Hepatocyte (in vitro differentiated cells): ENCODE measurements at regions not wholly inside any gene's neighbourhood (a gene's known extent, or its start where the extent isn't known, plus 50 kb on each side); places are given as distances from the start of the nearest gene placed in this dataset.

ENCODE experiments used
- DNase-seq: peaks from one replicate; pipeline ENCODE4 v3.0.0-alpha.2; 2016; ENCODE audit warnings: low spot score
- H2AFZ ChIP-seq: fragments of 200-600 bp; sonication (generic); 2 replicates; pipeline ENCODE4 v1.6.0; 2016; ENCODE audit warnings: antibody characterized with exemption, mild to moderate bottlenecking
- H3K27ac ChIP-seq: fragments of 200-600 bp; sonication (generic); 2 replicates; pipeline ENCODE4 v1.5.1; 2016; ENCODE audit warnings: mild to moderate bottlenecking
- H3K27me3 ChIP-seq: fragments of 200-600 bp; sonication (generic); 2 replicates; pipeline ENCODE4 v1.6.1; 2016
- H3K36me3 ChIP-seq: fragments of 200-600 bp; sonication (generic); replicated peaks from 2 replicates; pipeline ENCODE4 v1.5.1; 2016; ENCODE audit warnings: low read depth; ENCODE audit not compliant: insufficient read depth
- H3K4me1 ChIP-seq: fragments of 200-600 bp; sonication (generic); 2 replicates; pipeline ENCODE4 v1.5.1; 2016; ENCODE audit warnings: mild to moderate bottlenecking, moderate library complexity; ENCODE audit not compliant: insufficient read depth
- H3K4me2 ChIP-seq: fragments of 200-600 bp; sonication (generic); 2 replicates; pipeline ENCODE4 v1.6.0; 2016
- H3K4me3 ChIP-seq: fragments of 200-600 bp; sonication (generic); 2 replicates; pipeline ENCODE4 v1.5.1; 2016; ENCODE audit warnings: mild to moderate bottlenecking
- H3K79me2 ChIP-seq: fragments of 200-600 bp; sonication (generic); 2 replicates; pipeline ENCODE4 v1.6.0; 2017; ENCODE audit warnings: mild to moderate bottlenecking
- H3K9me2 ChIP-seq: fragments of 200-600 bp; sonication (generic); replicated peaks from 2 replicates; pipeline ENCODE4 v1.6.0; 2017; ENCODE audit warnings: mild to moderate bottlenecking; ENCODE audit not compliant: insufficient read depth
- H3K9me3 ChIP-seq: fragments of 200-600 bp; sonication (generic); 2 replicates; pipeline ENCODE4 v1.5.1; 2016; ENCODE audit warnings: low read depth, mild to moderate bottlenecking
- H4K20me1 ChIP-seq: fragments of 200-600 bp; sonication (generic); 2 replicates; pipeline ENCODE4 v1.6.0; 2016; ENCODE audit warnings: mild to moderate bottlenecking; ENCODE audit not compliant: insufficient read depth, poor library complexity, severe bottlenecking
- CTCF ChIP-seq: fragments of 200-600 bp; sonication (generic); IDR thresholded peaks from 2 replicates; pipeline ENCODE4 v1.5.1; 2016; ENCODE audit warnings: antibody characterized with exemption, mild to moderate bottlenecking; ENCODE audit not compliant: poor library complexity
- EZH2 ChIP-seq: fragments of 200-600 bp; sonication (generic); IDR thresholded peaks from 2 replicates; pipeline ENCODE4 v1.6.1; 2016; ENCODE audit warnings: antibody characterized with exemption, mild to moderate bottlenecking, borderline replicate concordance
- EZH2phosphoT487 ChIP-seq: fragments of 200-600 bp; sonication (generic); IDR thresholded peaks from one replicate; pipeline ENCODE4 v1.6.1; 2018; ENCODE audit warnings: antibody characterized with exemption, mild to moderate bottlenecking, low read depth, moderate library complexity; ENCODE audit not compliant: unreplicated experiment, severe bottlenecking
- WGBS: methylation state at CpG from one replicate; pipeline ENCODE4 v1.1.6; 2016; ENCODE audit warnings: low lambda C conversion rate; ENCODE audit errors: missing lambda C conversion rate; 5-methylcytosine and 5-hydroxymethylcytosine counted together

- no peak overlapping the region for H3K27ac ChIP-seq
- H3K4me3 ChIP-seq, result no peak overlapping the region
- no peaks in the 10 kb centered on the region for H3K4me1 ChIP-seq
- no peaks in the 10 kb centered on the region for H3K27me3 ChIP-seq
- H3K36me3 ChIP-seq, result no peaks in the 10 kb centered on the region
- DNase-seq, result no peak
- H4K20me1 ChIP-seq, result no peaks in the 10 kb centered on the region
- H3K4me2 ChIP-seq, result no peak overlapping the region
- no peaks in the 10 kb centered on the region for H3K79me2 ChIP-seq
- no peaks in the 10 kb centered on the region for H3K9me3 ChIP-seq
- WGBS, result 85% methylated on average over 8 of the region's 8 CpGs
- no peak overlapping the region for H2AFZ ChIP-seq
- H3K9me2 ChIP-seq, result no peaks in the 10 kb centered on the region
- no peak for TF ChIP-seq EZH2phosphoT487
- TF ChIP-seq CTCF, result no peak
- TF ChIP-seq EZH2, result no peak
Observed at GRCh38 chr3:13700889-13701288, 152.0 kb downstream of the FBLN2 start.

- Histone ChIP-seq H3K27me3 (no peaks in the 10 kb centered on the region), H3K4me3 (no peak overlapping the region), H3K27ac (no peak overlapping the region), H3K79me2 (no peaks in the 10 kb centered on the region), H3K9me3 (no peaks in the 10 kb centered on the region), H3K4me2 (no peak overlapping the region), H3K9me2 (no peaks in the 10 kb centered on the region), H2AFZ (no peak overlapping the region), H4K20me1 (no peaks in the 10 kb centered on the region), H3K4me1 (no peaks in the 10 kb centered on the region), H3K36me3 (no peaks in the 10 kb centered on the region)
- TF ChIP-seq EZH2phosphoT487 (no peak), EZH2 (no peak), CTCF (no peak)
- WGBS, result 53% methylated on average over 7 of the region's 7 CpGs
- no peak for DNase-seq
Observed at GRCh38 chr3:13700362-13700761, 151.4 kb downstream of the FBLN2 start.

- H3K27me3 ChIP-seq, result peaks cover 4% of the 10 kb centered on the region
- H3K4me3 ChIP-seq, result no peak overlapping the region
- H3K9me2 ChIP-seq, result no peaks in the 10 kb centered on the region
- TF ChIP-seq EZH2phosphoT487, result no peak
- TF ChIP-seq EZH2, result no peak
- TF ChIP-seq CTCF, result no peak
- H4K20me1 ChIP-seq, result no peaks in the 10 kb centered on the region
- H3K36me3 ChIP-seq, result no peaks in the 10 kb centered on the region
- WGBS, result 89% methylated on average over 2 of the region's 2 CpGs
- no peaks in the 10 kb centered on the region for H3K4me1 ChIP-seq
- H3K9me3 ChIP-seq, result no peaks in the 10 kb centered on the region
- no peaks in the 10 kb centered on the region for H3K79me2 ChIP-seq
- no peak for DNase-seq
- no peak overlapping the region for H3K27ac ChIP-seq
- no peak overlapping the region for H2AFZ ChIP-seq
- H3K4me2 ChIP-seq, result no peak overlapping the region
Observed at GRCh38 chr3:13696699-13697098, 147.8 kb downstream of the FBLN2 start.

GRCh38 chr3:13693441-13693840, 144.5 kb downstream of the FBLN2 start:
- H3K27me3 ChIP-seq, result peaks cover 10% of the 10 kb centered on the region
- H3K4me1 ChIP-seq, result no peaks in the 10 kb centered on the region
- H3K27ac ChIP-seq, result no peak overlapping the region
- no peak overlapping the region for H3K4me2 ChIP-seq
- DNase-seq, result no peak
- TF ChIP-seq EZH2phosphoT487 (no peak), CTCF (no peak), EZH2 (no peak)
- no peaks in the 10 kb centered on the region for H3K9me3 ChIP-seq
- no peak overlapping the region for H3K4me3 ChIP-seq
- WGBS, result 76% methylated on average over 3 of the region's 3 CpGs
- H4K20me1 ChIP-seq, result no peaks in the 10 kb centered on the region
- H2AFZ ChIP-seq, result no peak overlapping the region
- H3K79me2 ChIP-seq, result no peaks in the 10 kb centered on the region
- no peaks in the 10 kb centered on the region for H3K9me2 ChIP-seq
- H3K36me3 ChIP-seq, result no peaks in the 10 kb centered on the region
